Gastroesophageal sphincter (tissue), 4 donors: ENCODE measurements at regions not wholly inside any gene's neighbourhood (a gene's known extent, or its start where the extent isn't known, plus 50 kb on each side); places are given as distances from the start of the nearest gene placed in this dataset.

Source experiments
- ATAC-seq: fragments of 150-250 bp; one replicate; pipeline ENCODE4 v1.9.1; 2016; ENCODE audit warnings: mild to moderate bottlenecking, moderate library complexity
- H3K27ac ChIP-seq, 4 donors: fragments of 200-600 bp; sonication (generic) in 3 of 4; 1 replicate in 3 of 4; 2 replicates in 1 of 4; pipeline ENCODE4 v1.5.1; 2016 to 2019
- H3K27me3 ChIP-seq: fragments of 200-600 bp; sonication (generic); one replicate; pipeline ENCODE4 v1.5.1; 2019
- H3K36me3 ChIP-seq, 2 donors: fragments of 200-600 bp; sonication (generic); one replicate each; pipeline ENCODE4 v1.5.1; 2019; ENCODE audit warnings: control low read depth in 1 of 2
- H3K4me1 ChIP-seq, 3 donors: fragments of 200-600 bp; sonication (generic); 1 replicate in 2 of 3; 2 replicates in 1 of 3; pipeline ENCODE4 v1.5.1; 2016 to 2019; ENCODE audit warnings: control low read depth in 2 of 3
- H3K4me3 ChIP-seq, 2 donors: fragments of 200-600 bp; sonication (generic); one replicate each; pipeline ENCODE4 v1.5.1; 2019; ENCODE audit warnings: mild to moderate bottlenecking in 1 of 2, moderate library complexity in 1 of 2
- H3K9me3 ChIP-seq, 3 donors: fragments of 200-600 bp; sonication (generic); one replicate each; pipeline ENCODE4 v1.5.1; 2017 to 2019; ENCODE audit warnings: control low read depth in 2 of 3
- CTCF ChIP-seq, 4 experiments: fragments of 200-600 bp in 2 of 4; fragments of 450-650 bp in 2 of 4; sonication (generic) in 1 of 4; IDR thresholded peaks; one replicate each; pipeline ENCODE4 v1.5.1; 2017 to 2019; ENCODE audit warnings: antibody characterized with exemption in 4 of 4, mild to moderate bottlenecking in 2 of 4, moderate library complexity in 2 of 4
- EP300 ChIP-seq: sonication (generic); formaldehyde crosslinking; IDR thresholded peaks from one replicate; pipeline ENCODE4 v1.6.1; 2017; ENCODE audit warnings: antibody characterized with exemption, mild to moderate bottlenecking
- POLR2A ChIP-seq, 2 donors: fragments of 450-650 bp; IDR thresholded peaks; one replicate each; pipeline ENCODE4 v1.6.1; 2017; ENCODE audit warnings: antibody characterized with exemption in 2 of 2, mild to moderate bottlenecking in 2 of 2, moderate library complexity in 1 of 2
- POLR2AphosphoS5 ChIP-seq: sonication (generic); formaldehyde crosslinking; IDR thresholded peaks from one replicate; pipeline ENCODE4 v1.6.1; 2017; ENCODE audit warnings: antibody characterized with exemption
- WGBS, 2 donors: methylation state at CpG; one replicate each; pipeline ENCODE4 v1.1.5; 2018; ENCODE audit warnings: low coverage in 1 of 2; 5-methylcytosine and 5-hydroxymethylcytosine counted together

- WGBS, 2 donors = 44% methylated on average over 2 of the region's 5 CpGs; no CpG with 5 or more reads in 1 of the 2 donors
- Histone ChIP-seq H3K9me3 (no peaks in the 10 kb centered on the region), H3K36me3 (no peaks in the 10 kb centered on the region), H3K27ac (no peak overlapping the region), H3K27me3 (no peaks in the 10 kb centered on the region), H3K4me3 (no peak overlapping the region), H3K4me1 (no peaks in the 10 kb centered on the region)
- no peak for ATAC-seq
- TF ChIP-seq CTCF (IDR thresholded peaks at IDR 0.05) (no peak), EP300 (no peak), POLR2A (IDR thresholded peaks at IDR 0.05) (no peak), POLR2AphosphoS5 (no peak)
Observed at GRCh38 chrY:8807648-8808408, 529.4 kb upstream of the TSPY4 start.

DNA sequence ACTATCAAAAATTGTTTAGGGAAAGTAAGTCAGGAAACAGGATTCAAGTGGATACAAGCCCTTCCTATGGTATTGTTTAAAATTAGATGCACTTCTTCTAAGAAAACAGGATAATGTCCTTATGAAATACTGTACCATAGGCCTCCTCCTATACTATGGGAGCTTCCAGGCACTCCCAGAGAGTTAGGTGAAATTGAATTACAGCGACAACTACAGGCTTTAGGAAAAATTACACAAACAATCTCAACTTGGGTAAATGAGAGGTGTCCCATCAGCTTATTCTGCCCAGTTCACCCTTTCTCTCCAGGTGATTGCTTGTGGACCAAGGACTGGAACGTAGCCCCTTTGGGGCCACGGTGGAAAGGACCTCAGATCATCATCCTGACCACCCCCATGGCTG, 528.7 kb upstream of the TSPY4 start:
- H3K4me3 ChIP-seq = no peak overlapping the region
- WGBS, 2 donors = 0% methylated on average over 1 of the region's 3 CpGs; no CpG with 5 or more reads in 1 of the 2 donors
- TF ChIP-seq CTCF (IDR thresholded peaks at IDR 0.05) (no peak), POLR2AphosphoS5 (no peak), POLR2A (IDR thresholded peaks at IDR 0.05) (no peak), EP300 (no peak)
- no peaks in the 10 kb centered on the region for H3K9me3 ChIP-seq
- ATAC-seq = no peak
- H3K4me1 ChIP-seq = no peaks in the 10 kb centered on the region
- no peak overlapping the region for H3K27ac ChIP-seq
- no peaks in the 10 kb centered on the region for H3K27me3 ChIP-seq
- H3K36me3 ChIP-seq = no peaks in the 10 kb centered on the region

DNA sequence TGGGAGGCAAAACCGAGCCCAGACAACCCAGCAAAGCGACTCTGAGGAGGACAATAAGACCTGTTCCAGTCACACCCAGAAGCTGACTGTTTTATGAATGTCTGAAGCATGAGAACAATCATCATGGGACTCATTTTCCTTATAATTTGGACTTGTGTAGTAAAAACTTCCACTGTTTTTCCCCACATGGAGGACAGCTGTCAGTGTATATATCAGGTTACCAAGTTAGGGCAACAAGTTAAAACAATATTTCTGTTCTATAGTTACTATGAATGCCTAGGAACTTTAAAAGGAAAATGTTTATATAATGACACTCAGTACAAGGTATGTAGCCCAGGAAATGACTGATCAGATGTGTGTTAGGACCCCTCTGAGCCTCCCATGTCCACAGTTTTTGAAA, 528.2 kb upstream of the TSPY4 start:
- Histone ChIP-seq H3K27me3 (no peaks in the 10 kb centered on the region), H3K36me3 (no peaks in the 10 kb centered on the region), H3K4me3 (no peak overlapping the region), H3K9me3 (no peaks in the 10 kb centered on the region), H3K4me1 (no peaks in the 10 kb centered on the region), H3K27ac (no peak overlapping the region)
- ATAC-seq = no peak
- no CpG with 5 or more reads among the region's 2 CpGs for WGBS, 2 donors
- TF ChIP-seq POLR2A (IDR thresholded peaks at IDR 0.05) (no peak), POLR2AphosphoS5 (no peak), EP300 (no peak), CTCF (IDR thresholded peaks at IDR 0.05) (no peak)

DNA sequence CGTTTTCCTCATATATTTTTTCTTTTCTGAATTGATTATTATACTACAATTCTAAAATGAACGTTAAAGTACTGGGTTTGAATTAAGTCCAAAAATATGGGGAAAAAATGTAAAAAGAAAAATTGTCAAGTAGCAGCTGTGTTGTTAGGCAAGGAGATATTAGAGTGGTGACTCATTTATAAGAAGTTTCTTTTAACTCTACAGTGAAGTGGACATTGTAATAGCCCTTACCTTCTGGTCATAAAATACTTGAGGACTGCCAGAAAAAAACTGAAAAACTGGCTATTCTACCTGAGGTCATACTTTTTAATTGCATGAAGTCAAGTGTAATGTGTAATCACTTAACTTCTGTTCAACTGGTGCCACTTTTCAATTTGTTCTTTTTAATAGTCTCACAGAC, 523.1 kb upstream of the TSPY4 start:
- Histone ChIP-seq H3K9me3 (no peaks in the 10 kb centered on the region), H3K36me3 (no peaks in the 10 kb centered on the region), H3K27me3 (no peaks in the 10 kb centered on the region), H3K4me1 (no peaks in the 10 kb centered on the region), H3K4me3 (no peak overlapping the region), H3K27ac (no peak overlapping the region)
- 40% methylated on average over 2 of the region's 2 CpGs; no CpG with 5 or more reads in 1 of the 2 donors for WGBS, 2 donors
- no peak for ATAC-seq
- TF ChIP-seq POLR2A (IDR thresholded peaks at IDR 0.05) (no peak), CTCF (IDR thresholded peaks at IDR 0.05) (no peak)

DNA sequence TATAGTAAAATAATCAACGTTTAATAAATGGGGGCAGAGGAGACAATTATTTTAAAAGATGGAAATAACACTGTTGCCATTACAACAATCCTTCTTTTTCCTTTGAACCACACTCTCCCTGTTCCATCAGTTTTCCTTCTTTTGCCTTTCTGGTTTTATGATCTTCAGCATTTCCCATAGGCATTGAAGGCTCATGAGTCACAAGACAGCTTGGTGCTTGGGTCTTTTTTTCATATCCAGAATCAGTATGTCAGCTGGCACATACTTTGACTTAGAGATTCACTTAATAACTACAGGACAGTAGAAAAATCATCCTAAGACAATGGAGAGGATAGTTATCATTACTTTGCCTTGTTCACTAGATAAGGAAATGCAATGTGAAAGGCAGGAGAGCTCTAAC, 521.6 kb upstream of the TSPY4 start:
- ATAC-seq = no peak
- 25% methylated on average over 1 of the region's 1 CpG; no CpG with 5 or more reads in 1 of the 2 donors for WGBS, 2 donors

More for the DNA sequence above, 521.6 kb upstream of the TSPY4 start:
- H3K4me3 ChIP-seq = no peak overlapping the region
- H3K36me3 ChIP-seq = no peaks in the 10 kb centered on the region
- no peaks in the 10 kb centered on the region for H3K4me1 ChIP-seq
- H3K27me3 ChIP-seq = no peaks in the 10 kb centered on the region
- TF ChIP-seq EP300 = no peak
- TF ChIP-seq POLR2A (IDR thresholded peaks at IDR 0.05) = no peak
- TF ChIP-seq POLR2AphosphoS5 = no peak
- no peak for TF ChIP-seq CTCF (IDR thresholded peaks at IDR 0.05)
- no peaks in the 10 kb centered on the region for H3K9me3 ChIP-seq
- no peak overlapping the region for H3K27ac ChIP-seq
